Large intestine (tissue), 3 donors: ENCODE measurements at regions not wholly inside any gene's neighbourhood (a gene's known extent, or its start where the extent isn't known, plus 50 kb on each side); places are given as distances from the start of the nearest gene placed in this dataset.
A peak's percentile ranks its signal among the peaks of the same experiment; 100 is the strongest.
"Not testable (repeated sequence)": the region's sequence is repeated elsewhere in the genome, so short reads cannot be mapped to it uniquely, and the experiment has no call there.

ENCODE experiments used
- DNase-seq, 2 donors: peaks; one replicate each; pipeline versions ENCODE4 v3.0.0 to v3.0.0-alpha.2; 2013
- H3K27ac ChIP-seq: one replicate; pipeline ENCODE4 v1.5.1; 2013; ENCODE audit warnings: low read length
- H3K27me3 ChIP-seq: 2 replicates; pipeline ENCODE4 v1.6.1; 2013; ENCODE audit warnings: low read length; ENCODE audit not compliant: control insufficient read depth, insufficient read depth
- H3K36me3 ChIP-seq: 2 replicates; pipeline ENCODE4 v1.6.1; 2013; ENCODE audit warnings: low read length; ENCODE audit not compliant: control insufficient read depth, insufficient read depth
- H3K4me1 ChIP-seq: one replicate; pipeline ENCODE4 v1.6.1; 2013; ENCODE audit warnings: low read length; ENCODE audit not compliant: control insufficient read depth, insufficient read depth
- H3K4me3 ChIP-seq: one replicate; pipeline ENCODE4 v1.5.1; 2013; ENCODE audit warnings: low read length
- H3K9me3 ChIP-seq: one replicate; pipeline ENCODE4 v1.6.1; 2013; ENCODE audit warnings: mild to moderate bottlenecking, low read depth, low read length, moderate library complexity; ENCODE audit not compliant: control insufficient read depth
- WGBS: methylation state at CpG from one replicate; pipeline ENCODE4 v1.1.5; 2013; ENCODE audit warnings: low lambda C conversion rate; ENCODE audit not compliant: insufficient coverage; 5-methylcytosine and 5-hydroxymethylcytosine counted together

DNA sequence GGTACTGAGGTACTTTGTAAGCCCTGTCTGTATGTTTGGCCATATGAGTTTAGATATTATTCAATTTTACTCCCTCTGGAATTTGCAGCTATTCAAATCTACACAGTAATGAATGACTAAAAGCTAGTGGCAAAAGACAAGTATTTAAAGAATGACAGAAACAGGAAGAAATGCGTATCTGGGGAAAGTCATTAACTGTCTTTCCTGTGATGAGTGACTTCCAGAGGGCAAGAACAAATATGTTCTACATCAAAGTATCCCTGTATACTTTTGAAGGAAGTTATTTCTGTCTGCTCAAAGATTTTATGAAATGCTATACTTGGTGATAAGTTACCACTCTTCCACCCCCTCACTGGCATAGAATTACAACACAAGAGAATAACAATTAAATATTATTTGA, 489.3 kb upstream of the SOX9 start:
- WGBS = no CpG with 5 or more reads among the region's 1 CpG
- Histone ChIP-seq H3K27ac (no peak overlapping the region), H3K4me3 (no peak overlapping the region), H3K9me3 (no peaks in the 10 kb centered on the region), H3K27me3 (no peaks in the 10 kb centered on the region), H3K36me3 (no peaks in the 10 kb centered on the region), H3K4me1 (peaks cover 18% of the 10 kb centered on the region)
- no peak for DNase-seq

GRCh38 chr17:71632328-71632727, 488.5 kb upstream of the SOX9 start:
- Histone ChIP-seq H3K4me3 (no peak overlapping the region), H3K27ac (no peak overlapping the region), H3K27me3 (no peaks in the 10 kb centered on the region), H3K9me3 (no peaks in the 10 kb centered on the region), H3K36me3 (no peaks in the 10 kb centered on the region), H3K4me1 (peaks cover 18% of the 10 kb centered on the region)
- peak in 1 of 2 donors; percentile 53 for DNase-seq
- 0% methylated on average over 1 of the region's 2 CpGs for WGBS

GRCh38 chr17:71633391-71633849, 487.4 kb upstream of the SOX9 start:
- no CpG with 5 or more reads among the region's 4 CpGs for WGBS
- Histone ChIP-seq H3K36me3 (no peaks in the 10 kb centered on the region), H3K27me3 (no peaks in the 10 kb centered on the region), H3K9me3 (no peaks in the 10 kb centered on the region), H3K27ac (no peak overlapping the region), H3K4me1 (peaks cover 18% of the 10 kb centered on the region), H3K4me3 (no peak overlapping the region)
- peak in 1 of 2 donors; percentile 61 for DNase-seq

- no CpG with 5 or more reads among the region's 1 CpG for WGBS
- Histone ChIP-seq H3K4me1 (peaks cover 18% of the 10 kb centered on the region), H3K27ac (no peak overlapping the region), H3K27me3 (no peaks in the 10 kb centered on the region), H3K4me3 (no peak overlapping the region), H3K9me3 (no peaks in the 10 kb centered on the region), H3K36me3 (no peaks in the 10 kb centered on the region)
- DNase-seq = no peak
Observed at GRCh38 chr17:71634376-71634775, 486.4 kb upstream of the SOX9 start.

DNA sequence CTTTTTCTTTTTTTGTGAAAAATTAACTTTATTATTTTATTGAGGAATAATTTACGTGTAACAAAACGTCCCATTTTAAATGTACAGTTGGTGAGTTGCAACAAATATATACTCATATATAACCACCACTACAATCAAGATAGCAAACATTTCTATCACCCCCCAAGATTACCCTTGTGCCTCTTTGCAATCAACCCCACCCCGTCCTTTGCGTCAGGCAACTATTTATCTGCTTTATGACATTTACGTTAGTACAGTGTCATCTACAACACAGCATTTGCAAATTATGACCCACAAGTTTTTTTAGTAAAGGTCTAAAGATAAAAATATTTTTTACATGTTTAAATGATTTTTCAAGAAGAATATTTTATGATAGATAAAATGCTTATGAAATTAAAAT, 485.6 kb upstream of the SOX9 start:
- H3K9me3 ChIP-seq = no peaks in the 10 kb centered on the region
- WGBS = 12% methylated on average over 3 of the region's 5 CpGs
- H3K27me3 ChIP-seq = no peaks in the 10 kb centered on the region
- peak in 1 of 2 donors; percentile 37 for DNase-seq
- peaks cover 18% of the 10 kb centered on the region for H3K4me1 ChIP-seq
- H3K36me3 ChIP-seq = no peaks in the 10 kb centered on the region
- H3K4me3 ChIP-seq = no peak overlapping the region
- H3K27ac ChIP-seq = no peak overlapping the region

DNA sequence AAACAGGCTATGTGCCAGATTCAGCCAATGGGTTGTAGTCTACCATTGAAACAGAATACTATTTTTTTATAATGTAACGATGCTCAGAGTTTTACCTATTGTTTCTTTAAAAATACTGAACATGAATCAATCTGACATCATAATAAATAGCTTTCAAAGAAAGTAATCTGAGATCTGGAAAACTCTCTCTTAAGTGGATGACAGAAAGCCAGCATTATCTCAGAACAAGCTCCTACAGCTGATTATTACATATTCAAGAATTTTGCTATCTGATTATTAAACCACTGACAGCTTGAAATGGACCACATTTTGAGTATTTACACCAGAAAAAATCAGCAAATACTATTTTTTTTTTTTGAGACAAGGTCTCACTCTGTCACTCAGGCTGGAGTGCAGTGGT, 484.2 kb upstream of the SOX9 start:
- no peaks in the 10 kb centered on the region for H3K9me3 ChIP-seq
- no CpG with 5 or more reads among the region's 1 CpG for WGBS
- H3K36me3 ChIP-seq = no peaks in the 10 kb centered on the region
- H3K27ac ChIP-seq = no peak overlapping the region
- no peak overlapping the region for H3K4me3 ChIP-seq
- H3K4me1 ChIP-seq = peaks cover 18% of the 10 kb centered on the region
- no peak for DNase-seq
- no peaks in the 10 kb centered on the region for H3K27me3 ChIP-seq

- Histone ChIP-seq H3K27me3 (no peaks in the 10 kb centered on the region), H3K36me3 (no peaks in the 10 kb centered on the region), H3K27ac (no peak overlapping the region), H3K9me3 (no peaks in the 10 kb centered on the region), H3K4me3 (no peak overlapping the region), H3K4me1 (peaks cover 10% of the 10 kb centered on the region)
- 67% methylated on average over 2 of the region's 4 CpGs for WGBS
- no peak for DNase-seq
Observed at GRCh38 chr17:71638668-71639067, 482.2 kb upstream of the SOX9 start.

DNA sequence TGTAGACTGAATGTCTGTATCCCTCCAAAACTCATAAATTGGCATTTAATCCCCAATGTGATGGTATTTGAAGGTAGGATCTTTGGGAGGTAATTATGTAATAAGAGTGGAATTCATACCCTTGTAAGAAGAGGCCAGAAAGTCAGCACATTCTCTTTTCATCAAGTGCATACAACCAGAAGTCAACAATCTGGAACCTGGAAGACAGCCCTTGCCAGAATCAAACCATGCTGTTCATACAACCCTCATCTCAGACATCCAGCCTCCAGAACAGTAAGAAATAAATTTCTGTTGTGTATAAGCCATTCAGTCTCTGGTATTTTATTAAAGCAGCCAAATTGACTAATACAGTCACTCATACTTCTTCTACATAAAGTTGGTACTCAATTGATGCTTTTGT, 481.0 kb upstream of the SOX9 start:
- H3K9me3 ChIP-seq = no peaks in the 10 kb centered on the region
- H3K4me1 ChIP-seq = peaks cover 9% of the 10 kb centered on the region
- no peaks in the 10 kb centered on the region for H3K27me3 ChIP-seq
- H3K36me3 ChIP-seq = no peaks in the 10 kb centered on the region
- no peak overlapping the region for H3K27ac ChIP-seq
- no peak for DNase-seq
- H3K4me3 ChIP-seq = no peak overlapping the region

GRCh38 chr17:71646890-71647289, 473.9 kb upstream of the SOX9 start:
- not testable (repeated sequence) for H3K4me1 ChIP-seq, H3K9me3 ChIP-seq, H3K36me3 ChIP-seq, H3K27ac ChIP-seq, H3K4me3 ChIP-seq, H3K27me3 ChIP-seq, DNase-seq
- WGBS = 29% methylated on average over 1 of the region's 2 CpGs

DNA sequence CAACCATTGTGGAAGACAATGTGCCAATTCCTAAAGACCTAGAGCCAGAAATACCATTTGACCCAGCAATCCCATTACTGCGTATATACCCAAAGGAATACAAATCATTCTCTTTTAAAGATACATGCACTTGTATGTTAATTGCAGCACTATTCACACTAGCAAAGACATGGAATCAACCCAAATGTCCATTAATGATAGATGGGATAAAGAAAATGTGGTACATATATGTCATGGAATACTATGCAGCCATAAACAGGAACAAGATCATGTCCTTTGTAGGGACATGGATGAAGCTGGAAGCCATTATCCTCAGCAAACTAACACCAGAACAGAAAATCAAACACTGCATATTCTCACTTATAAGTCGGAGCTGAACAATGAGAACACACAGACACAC, 472.5 kb upstream of the SOX9 start:
- H3K27me3 ChIP-seq, H3K36me3 ChIP-seq, H3K4me1 ChIP-seq, H3K27ac ChIP-seq, DNase-seq, H3K4me3 ChIP-seq, H3K9me3 ChIP-seq: not testable (repeated sequence)
- 100% methylated on average over 1 of the region's 2 CpGs for WGBS

GRCh38 chr17:71649941-71650350, 470.9 kb upstream of the SOX9 start:
- H3K4me3 ChIP-seq = no peak overlapping the region
- no peak for DNase-seq
- no peaks in the 10 kb centered on the region for H3K36me3 ChIP-seq
- H3K27ac ChIP-seq = no peak overlapping the region
- no peaks in the 10 kb centered on the region for H3K4me1 ChIP-seq
- no peaks in the 10 kb centered on the region for H3K9me3 ChIP-seq
- H3K27me3 ChIP-seq = no peaks in the 10 kb centered on the region
